ENCODE measurements at regions not wholly inside any gene's neighbourhood (a gene's known extent, or its start where the extent isn't known, plus 50 kb on each side); places are given as distances from the start of the nearest gene placed in this dataset.

DNA sequence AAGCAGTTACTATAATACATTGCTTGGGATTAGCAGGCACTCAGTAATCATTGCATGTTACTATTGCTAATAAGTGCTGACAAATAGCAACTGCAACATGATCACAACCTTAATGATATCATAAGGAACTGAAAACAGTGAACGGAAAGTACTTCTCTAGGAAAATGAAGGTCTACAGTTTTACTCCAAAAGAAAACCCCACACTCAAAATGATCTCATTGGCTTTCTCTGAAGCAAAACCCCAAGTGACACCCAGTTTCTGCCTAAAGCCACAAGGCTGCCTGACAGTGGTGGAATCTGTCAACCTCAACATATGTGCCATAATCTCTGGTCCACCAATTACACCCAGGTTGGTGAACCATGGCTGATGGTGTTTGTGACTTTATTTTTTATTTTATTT lies 137.6 kb downstream of the PTGER3 start:
- no peaks in the 10 kb centered on the region for H3K36me3 ChIP-seq

DNA sequence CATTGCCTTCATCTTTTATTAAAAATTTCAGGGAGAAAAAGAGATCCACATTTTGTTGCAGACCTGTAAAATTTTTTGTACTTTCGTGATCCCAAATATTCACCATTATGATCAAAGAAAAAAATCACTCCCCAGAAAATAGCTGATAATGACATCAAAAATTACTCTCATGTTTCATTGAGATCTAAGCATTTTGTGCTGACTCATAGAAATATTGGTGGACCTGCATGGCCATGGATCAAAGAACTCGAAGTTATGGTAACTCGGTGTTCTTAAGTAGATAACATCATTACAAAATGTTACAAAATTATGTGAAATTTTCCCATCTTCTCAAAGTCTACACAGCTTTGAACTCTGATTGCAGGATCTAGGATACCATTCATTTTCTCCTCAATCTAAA lies 135.8 kb downstream of the PTGER3 start:
- TF ChIP-seq POLR2A (IDR thresholded peaks at IDR 0.05) (no peak), EP300 (IDR thresholded peaks at IDR 0.05) (no peak), POLR2AphosphoS5 (IDR thresholded peaks at IDR 0.05) (no peak)
- TF ChIP-seq, protein P1, sequence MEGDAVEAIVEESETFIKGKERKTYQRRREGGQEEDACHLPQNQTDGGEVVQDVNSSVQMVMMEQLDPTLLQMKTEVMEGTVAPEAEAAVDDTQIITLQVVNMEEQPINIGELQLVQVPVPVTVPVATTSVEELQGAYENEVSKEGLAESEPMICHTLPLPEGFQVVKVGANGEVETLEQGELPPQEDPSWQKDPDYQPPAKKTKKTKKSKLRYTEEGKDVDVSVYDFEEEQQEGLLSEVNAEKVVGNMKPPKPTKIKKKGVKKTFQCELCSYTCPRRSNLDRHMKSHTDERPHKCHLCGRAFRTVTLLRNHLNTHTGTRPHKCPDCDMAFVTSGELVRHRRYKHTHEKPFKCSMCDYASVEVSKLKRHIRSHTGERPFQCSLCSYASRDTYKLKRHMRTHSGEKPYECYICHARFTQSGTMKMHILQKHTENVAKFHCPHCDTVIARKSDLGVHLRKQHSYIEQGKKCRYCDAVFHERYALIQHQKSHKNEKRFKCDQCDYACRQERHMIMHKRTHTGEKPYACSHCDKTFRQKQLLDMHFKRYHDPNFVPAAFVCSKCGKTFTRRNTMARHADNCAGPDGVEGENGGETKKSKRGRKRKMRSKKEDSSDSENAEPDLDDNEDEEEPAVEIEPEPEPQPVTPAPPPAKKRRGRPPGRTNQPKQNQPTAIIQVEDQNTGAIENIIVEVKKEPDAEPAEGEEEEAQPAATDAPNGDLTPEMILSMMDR (IDR thresholded peaks at IDR 0.05): no peak
- Histone ChIP-seq H3K4me3 (no peak overlapping the region), H3K4me1 (peaks cover 8% of the 10 kb centered on the region), H3K36me3 (no peaks in the 10 kb centered on the region), H3K9me3 (no peaks in the 10 kb centered on the region), H3K27ac (no peak overlapping the region), H3K27me3 (no peaks in the 10 kb centered on the region)
- WGBS: 83% methylated on average over 3 of the region's 3 CpGs
- no peak for DNase-seq (ENCODE audit: low spot score in 2 of 2)

More for the DNA sequence above, 137.6 kb downstream of the PTGER3 start:
- H3K9me3 ChIP-seq: no peaks in the 10 kb centered on the region
- WGBS: 81% methylated on average over 1 of the region's 1 CpG
- TF ChIP-seq POLR2A (IDR thresholded peaks at IDR 0.05) (no peak), EP300 (IDR thresholded peaks at IDR 0.05) (no peak), POLR2AphosphoS5 (IDR thresholded peaks at IDR 0.05) (no peak)
- TF ChIP-seq, protein P1 (IDR thresholded peaks at IDR 0.05): no peak
- no peak overlapping the region for H3K4me3 ChIP-seq
- H3K4me1 ChIP-seq: peaks cover 3% of the 10 kb centered on the region
- no peaks in the 10 kb centered on the region for H3K27me3 ChIP-seq
- DNase-seq (ENCODE audit: low spot score in 2 of 2): no peak
- H3K27ac ChIP-seq: no peak overlapping the region

DNA sequence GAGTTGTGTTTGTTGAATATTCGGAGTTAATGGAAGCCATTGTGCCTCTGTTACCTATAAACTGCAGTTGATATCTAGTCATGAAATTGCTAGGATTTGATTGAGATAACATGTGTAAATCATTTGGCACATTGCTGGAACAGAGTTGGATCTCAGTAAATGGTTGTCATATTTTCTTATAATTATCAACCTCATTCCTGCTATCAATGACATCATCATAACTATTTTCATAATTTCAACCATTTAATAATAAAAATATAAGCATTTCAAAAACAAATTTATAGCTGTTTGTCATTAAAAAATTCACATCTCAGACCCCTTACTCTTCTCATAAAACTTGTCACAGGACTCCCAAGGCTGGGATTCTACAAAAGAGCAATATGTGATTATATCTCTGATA lies 133.4 kb downstream of the PTGER3 start:
- WGBS: 100% methylated on average over 1 of the region's 1 CpG

DNA sequence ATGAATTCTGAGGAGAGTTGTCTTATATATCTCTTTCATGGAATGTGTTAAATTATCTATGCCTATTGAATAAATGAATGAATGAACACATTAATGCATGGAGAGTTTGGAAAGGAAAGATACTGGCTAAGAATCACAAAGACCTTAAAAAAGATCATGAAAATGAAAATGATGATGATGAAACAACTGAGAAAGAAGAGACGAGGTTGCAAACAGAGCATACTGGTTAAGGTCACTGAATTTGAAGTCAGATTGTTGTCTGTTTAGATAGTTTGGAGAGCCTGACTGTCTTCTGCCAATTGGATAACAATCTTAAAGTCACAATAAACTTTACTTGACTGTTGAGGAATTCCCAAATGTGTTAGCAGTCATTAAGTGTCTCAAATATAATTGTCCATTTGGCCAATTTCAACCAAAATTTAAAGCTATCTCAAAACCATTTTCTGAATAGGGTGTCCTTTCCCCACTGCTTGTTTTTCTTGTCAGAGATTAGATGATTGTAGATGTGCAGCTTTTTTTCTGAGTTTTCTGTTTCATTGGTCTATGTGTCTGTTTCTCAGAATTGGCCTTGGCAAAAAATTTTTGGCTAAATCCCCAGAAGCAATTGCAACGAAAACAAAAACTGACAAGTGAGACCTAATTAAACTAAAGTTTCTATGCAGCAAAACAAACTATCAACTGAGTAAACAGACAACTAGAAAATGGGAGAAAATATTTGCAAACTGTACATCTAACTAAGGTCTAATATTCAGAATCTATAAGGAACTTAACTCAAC lies 132.2 kb downstream of the PTGER3 start:
- 36% methylated on average over 2 of the region's 2 CpGs for WGBS
- no peaks in the 10 kb centered on the region for H3K9me3 ChIP-seq

More for the DNA sequence above, 133.4 kb downstream of the PTGER3 start:
- H3K27me3 ChIP-seq: no peaks in the 10 kb centered on the region
- H3K4me3 ChIP-seq: no peak overlapping the region
- no peak for TF ChIP-seq POLR2AphosphoS5 (IDR thresholded peaks at IDR 0.05)
- no peak for TF ChIP-seq POLR2A (IDR thresholded peaks at IDR 0.05)
- TF ChIP-seq, protein P1 (IDR thresholded peaks at IDR 0.05): no peak
- TF ChIP-seq EP300 (IDR thresholded peaks at IDR 0.05): no peak
- DNase-seq (ENCODE audit: low spot score in 2 of 2): no peak
- H3K27ac ChIP-seq: no peak overlapping the region
- no peaks in the 10 kb centered on the region for H3K36me3 ChIP-seq
- no peaks in the 10 kb centered on the region for H3K9me3 ChIP-seq
- H3K4me1 ChIP-seq: peaks cover 8% of the 10 kb centered on the region

DNA sequence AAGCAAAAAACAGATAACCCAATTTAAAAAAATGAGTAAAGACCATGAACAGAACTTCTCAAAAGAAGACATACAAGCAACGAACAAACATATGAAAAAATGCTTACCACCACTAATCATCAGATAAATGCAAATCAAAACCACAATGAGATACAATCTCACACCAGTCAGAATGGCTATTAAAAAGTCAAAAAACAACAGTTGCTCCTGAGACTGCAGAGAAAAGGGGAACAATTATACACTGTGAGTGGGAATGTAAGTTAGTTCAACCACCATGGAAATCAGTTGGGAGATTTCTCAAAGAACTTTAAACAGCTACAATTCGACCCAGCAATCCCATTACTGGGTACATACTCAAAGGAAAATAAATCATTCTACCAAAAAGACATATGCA lies 131.6 kb downstream of the PTGER3 start:
- WGBS: 41% methylated on average over 2 of the region's 2 CpGs
- Histone ChIP-seq H3K27ac (no peak overlapping the region), H3K9me3 (no peaks in the 10 kb centered on the region), H3K27me3 (no peaks in the 10 kb centered on the region), H3K4me1 (peaks cover 8% of the 10 kb centered on the region), H3K36me3 (no peaks in the 10 kb centered on the region), H3K4me3 (no peak overlapping the region)
- TF ChIP-seq POLR2A (IDR thresholded peaks at IDR 0.05): no peak
- TF ChIP-seq EP300 (IDR thresholded peaks at IDR 0.05): no peak
- TF ChIP-seq, protein P1 (IDR thresholded peaks at IDR 0.05): no peak
- TF ChIP-seq POLR2AphosphoS5 (IDR thresholded peaks at IDR 0.05): no peak
- DNase-seq (ENCODE audit: low spot score in 2 of 2): no peak

More for the DNA sequence above, 132.2 kb downstream of the PTGER3 start:
- no peak for DNase-seq (ENCODE audit: low spot score in 2 of 2)
- no peaks in the 10 kb centered on the region for H3K36me3 ChIP-seq
- H3K27me3 ChIP-seq: no peaks in the 10 kb centered on the region
- peaks cover 8% of the 10 kb centered on the region for H3K4me1 ChIP-seq
- no peak overlapping the region for H3K4me3 ChIP-seq
- H3K27ac ChIP-seq: no peak overlapping the region
- TF ChIP-seq, protein P1 (IDR thresholded peaks at IDR 0.05): no peak
- TF ChIP-seq EP300 (IDR thresholded peaks at IDR 0.05) (no peak), POLR2AphosphoS5 (IDR thresholded peaks at IDR 0.05) (no peak), POLR2A (IDR thresholded peaks at IDR 0.05) (no peak)

Data from suprapubic skin (tissue), 4 donors.